G401 (cell line): ENCODE measurements at regions not wholly inside any gene's neighbourhood (a gene's known extent, or its start where the extent isn't known, plus 50 kb on each side); places are given as distances from the start of the nearest gene placed in this dataset.
"Not testable (repeated sequence)": the region's sequence is repeated elsewhere in the genome, so short reads cannot be mapped to it uniquely, and the experiment has no call there.

ENCODE experiments used
- DNase-seq: peaks from one replicate; pipeline ENCODE4 v3.0.0-alpha.2; 2015; ENCODE audit warnings: low spot score
- in situ Hi-C: cut with HindIII; loops from 2 replicates; pipeline ENCODE4 v1.10.0; 2016; ENCODE audit warnings: low sequenced_read_pairs, mixed read lengths

DNA sequence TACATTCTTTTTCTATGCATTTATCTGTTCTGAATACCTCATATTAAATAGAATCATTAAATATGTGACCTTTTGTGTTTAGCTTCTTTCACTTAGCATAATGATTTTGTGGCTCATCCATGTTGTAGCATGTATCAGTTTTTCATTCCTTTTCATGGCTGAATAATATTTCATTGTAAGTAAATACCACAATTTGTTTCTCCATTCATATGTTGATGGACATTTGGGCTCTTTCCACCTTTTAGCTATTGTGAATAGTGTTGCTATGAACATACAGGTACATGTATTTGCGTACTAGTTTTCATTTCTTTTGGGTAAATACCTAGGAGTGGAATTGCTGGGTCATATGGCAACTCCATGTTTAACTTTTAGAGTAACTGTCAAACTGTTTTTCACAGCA lies 85.1 kb downstream of the GNL3L start:
- no peak for DNase-seq
- in situ Hi-C loops = no loop called here

DNA sequence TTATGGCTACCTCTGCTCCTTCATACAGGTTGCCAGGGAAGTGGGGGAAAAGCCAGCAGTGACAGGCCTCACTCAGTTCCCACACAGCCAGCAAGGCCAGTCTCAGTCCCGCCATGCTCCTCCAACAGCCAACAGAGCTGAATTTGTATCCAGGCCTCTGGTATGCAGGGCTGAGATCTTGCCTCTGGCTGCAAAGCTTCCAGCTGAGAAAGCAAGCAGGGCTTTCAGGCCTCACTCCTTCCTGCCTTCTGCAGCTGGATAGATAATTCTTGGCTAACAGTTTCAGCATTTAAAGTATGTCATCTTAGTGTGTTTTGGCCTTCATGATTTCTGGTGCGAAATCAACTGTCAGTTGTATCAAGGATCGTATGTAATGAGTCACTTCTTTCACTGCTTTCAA lies 103.6 kb downstream of the GNL3L start:
- in situ Hi-C loops = no loop called here
- DNase-seq = no peak

DNA sequence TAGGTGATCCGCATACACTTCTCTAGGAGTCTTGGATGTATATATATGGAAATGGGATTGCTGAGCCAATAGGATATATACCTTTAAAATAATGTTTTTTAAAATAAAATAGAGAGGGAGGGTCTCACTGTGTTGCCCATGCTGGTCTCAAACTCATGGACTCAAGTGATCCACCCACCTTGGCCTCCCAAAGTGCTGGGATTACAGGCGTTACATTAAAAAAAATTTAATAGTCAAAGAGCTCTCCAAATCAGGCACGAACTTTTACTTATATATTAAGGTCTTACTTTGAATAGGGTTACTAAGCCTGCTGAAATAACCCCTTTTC lies 109.0 kb downstream of the GNL3L start:
- no peak for DNase-seq
- in situ Hi-C loops = no loop called here

DNA sequence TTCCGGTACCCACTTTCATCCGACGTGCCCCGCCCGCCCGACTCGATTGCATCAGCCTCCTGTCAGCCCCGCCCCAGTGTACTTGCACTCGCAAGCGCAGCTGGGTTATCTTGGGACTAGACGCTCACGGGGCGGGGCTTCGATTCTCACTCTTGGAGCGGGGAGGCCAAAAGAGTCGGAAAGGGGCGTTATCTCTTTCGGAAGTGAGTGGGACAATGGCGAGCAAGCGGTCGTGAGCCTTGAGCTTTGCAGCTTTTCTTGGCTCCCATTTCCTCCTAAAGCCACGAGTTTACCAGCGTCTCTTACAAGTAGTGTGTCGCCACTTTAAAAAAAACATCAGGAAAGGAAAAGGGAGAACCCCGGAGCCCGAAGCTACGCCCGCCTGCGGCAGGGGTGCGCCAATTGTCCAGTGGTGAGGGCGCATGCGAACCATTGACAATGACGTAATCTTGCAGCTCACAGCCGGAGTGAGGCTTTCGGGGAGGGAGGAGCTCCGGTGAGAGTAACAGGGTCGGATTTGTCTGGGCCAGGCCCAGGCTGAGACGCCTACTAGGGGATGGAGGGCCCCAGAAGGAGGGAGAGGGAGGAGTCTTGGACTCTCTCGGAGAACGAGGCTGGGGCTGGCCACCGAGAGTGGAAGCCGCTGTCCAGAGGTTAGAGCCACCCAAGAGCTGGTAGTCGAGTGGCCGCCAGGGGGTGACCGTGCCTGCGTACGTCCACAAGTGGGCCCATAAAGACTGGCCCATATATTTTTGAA lies 109.5 kb downstream of the GNL3L start:
- in situ Hi-C loops = no loop called here
- DNase-seq = peak; percentile 89

DNA sequence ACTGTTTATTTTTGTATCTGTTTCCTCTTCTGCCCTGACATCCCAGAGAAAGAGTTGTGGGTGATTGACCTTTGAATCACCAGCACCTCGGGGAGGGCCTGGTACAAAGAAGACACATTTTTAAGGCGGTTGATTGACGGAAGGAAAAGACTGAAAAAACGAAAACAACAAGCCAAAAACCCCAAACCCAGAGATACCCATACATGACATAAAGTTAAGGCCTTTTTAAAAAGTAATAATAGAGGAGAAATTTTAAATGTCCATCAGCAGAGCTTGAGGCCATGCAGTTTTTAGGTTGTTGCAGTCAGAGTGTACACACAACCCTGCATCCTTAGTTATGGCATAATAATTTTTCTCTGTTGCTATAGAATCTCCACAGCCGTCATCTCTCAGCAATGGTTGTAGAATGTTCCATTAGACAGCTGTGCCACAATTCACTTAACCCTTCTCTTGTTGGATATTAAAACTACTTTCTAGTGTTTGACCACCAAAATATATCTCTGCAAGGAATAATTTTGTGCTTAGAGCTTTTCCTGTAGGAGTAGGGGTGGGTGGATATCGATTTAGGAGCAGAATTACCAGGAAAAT lies 110.2 kb downstream of the GNL3L start:
- DNase-seq = no peak
- in situ Hi-C loops = no loop called here

DNA sequence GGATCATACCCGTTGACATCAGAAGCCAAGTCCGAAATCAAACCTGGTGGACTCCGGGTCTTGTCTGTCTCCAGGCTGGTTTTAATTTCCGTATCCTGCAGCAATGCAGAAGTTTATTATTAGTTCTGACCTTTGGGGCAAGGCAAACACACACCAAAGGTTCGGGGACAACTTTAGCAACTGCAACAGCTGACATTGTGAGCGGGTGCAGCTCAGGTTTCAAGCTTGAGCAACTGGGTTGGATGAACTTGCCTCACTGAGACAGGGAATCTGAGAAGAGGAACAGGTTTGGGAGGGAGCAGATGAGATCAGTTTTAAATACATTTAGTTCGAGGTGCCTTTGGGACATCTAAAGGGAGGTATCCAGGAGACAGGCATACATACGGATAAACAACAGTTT lies 110.7 kb downstream of the GNL3L start:
- DNase-seq = peak; percentile 1
- in situ Hi-C loops = no loop called here

DNA sequence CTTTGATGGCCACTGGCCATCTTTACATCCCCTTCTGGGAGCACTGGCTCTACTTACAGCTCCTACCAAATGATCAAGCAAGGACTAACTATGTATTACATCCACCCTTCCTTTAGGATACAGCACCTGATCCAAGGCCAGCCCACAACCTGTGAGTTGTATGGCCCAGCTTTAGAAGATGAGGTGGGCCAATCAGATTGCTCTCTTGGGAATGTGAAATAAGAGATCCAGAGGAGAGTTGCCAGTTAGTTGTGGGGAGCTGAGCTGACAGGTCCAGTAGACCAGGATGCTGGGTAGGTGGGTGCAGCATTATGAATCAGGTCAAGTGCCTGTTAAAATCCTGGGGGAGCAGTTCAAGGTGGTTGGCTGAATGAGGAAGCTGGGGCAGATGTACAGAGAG lies 111.5 kb downstream of the GNL3L start:
- no peak for DNase-seq
- in situ Hi-C loops = no loop called here

DNA sequence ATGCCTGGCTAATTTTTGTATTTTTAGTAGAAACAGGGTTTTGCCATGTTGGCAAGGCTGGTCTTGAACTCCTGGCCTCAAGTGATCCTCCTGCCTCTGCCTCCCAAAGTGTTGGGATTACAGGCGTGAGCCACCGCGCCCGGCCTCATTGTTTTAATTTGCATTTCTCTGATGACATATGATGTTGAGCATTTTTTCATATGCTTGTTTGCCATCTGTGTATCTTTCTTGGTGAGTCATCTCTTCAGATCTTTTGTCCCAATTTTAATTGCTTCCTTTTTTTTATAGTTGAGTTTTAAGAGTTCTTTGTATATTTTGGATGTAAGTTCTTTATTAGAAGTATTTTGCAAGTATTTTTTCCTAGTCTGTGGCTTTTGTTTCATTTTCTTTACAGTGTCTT lies 117.6 kb downstream of the GNL3L start:
- in situ Hi-C loops, DNase-seq: not testable (repeated sequence)

DNA sequence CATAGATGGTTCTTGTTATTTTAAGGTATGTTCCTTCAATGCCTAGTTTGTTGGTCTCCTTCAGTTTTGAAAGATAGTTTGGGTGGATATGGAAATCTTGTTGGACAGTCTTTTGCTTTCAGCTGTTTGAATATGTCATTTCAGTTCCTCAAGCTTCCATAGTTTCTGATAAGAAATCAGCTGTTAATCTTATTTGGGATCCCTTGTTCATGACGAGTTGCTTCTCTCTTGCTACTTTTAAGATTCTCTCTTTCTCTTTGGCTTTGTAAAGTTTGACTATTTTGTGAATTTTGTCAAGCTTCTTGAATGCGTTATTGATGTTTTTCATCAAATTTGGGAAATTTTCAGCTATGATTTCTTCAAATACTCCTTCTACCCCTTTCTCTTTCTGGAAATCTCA lies 129.5 kb downstream of the GNL3L start:
- in situ Hi-C loops = no loop called here
- DNase-seq = no peak

DNA sequence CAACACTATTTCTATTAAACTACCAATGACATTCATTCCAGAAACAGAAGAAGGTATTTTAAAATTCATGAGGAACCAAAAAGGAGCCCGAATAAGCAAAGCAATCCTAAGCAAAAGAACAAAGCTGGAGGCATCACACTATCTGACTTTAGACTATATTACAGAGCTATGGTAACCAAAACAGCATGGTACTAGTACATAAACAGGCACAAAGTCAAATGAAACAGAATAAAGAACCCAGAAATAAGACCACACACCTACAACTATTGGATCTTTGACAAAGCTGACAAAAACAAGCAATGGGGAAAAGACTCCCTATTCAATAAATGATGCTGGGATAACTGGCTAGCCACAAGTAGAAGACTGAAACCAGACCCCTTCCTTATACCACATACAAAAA lies 122.3 kb downstream of the ITIH6 start:
- in situ Hi-C loops = no loop called here
- no peak for DNase-seq

DNA sequence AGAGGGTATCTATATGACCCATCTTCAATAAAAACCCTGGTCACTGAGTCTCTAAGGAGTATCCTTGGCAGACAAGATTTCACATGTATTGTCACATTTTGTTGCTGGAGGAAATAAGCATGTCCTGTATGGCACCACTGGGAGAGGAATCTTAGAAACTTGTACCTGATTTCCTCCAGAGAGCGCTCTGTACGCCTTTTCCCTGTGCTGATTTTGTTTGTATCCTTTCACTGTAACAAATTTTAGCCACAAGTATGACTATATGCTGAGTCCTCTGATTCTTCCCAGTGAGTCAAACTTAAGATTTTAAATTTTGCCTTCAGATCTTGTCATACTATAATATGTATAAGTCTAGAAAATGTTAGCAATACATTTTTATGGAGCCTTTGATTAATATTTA lies 102.8 kb downstream of the ITIH6 start:
- DNase-seq = no peak
- in situ Hi-C loops = no loop called here

DNA sequence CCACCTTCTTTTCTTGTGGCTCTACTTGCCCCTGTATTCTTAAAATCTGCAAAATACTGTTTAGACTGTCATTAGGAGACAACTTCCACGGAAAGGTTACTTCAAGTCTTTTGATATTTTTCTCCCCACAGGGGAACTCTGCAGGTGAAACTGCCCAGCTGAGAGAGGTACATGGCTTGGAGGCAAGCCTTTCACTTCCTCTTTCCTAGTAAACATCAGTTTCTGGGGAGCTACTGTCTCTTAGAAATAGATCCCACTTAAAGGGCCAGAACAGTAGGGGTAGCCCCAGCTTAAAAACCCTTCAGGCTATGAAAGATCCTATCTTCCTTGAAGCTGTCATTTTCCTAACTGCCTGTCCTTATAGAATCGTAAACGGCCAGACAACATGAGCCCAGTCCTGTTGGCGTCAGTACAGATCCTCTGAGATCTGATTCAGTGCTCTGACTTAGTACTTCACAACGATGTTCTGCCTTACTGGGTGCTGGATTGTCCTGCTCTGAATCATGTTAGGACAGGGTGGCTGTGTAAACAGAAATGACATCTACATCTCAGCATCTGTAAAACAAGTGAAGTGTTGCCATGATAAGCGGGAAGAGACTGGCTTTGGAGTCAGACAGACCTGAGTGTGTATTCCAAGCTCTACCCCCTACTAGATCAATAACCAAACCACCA lies 102.1 kb downstream of the ITIH6 start:
- no peak for DNase-seq
- in situ Hi-C loops = no loop called here
